ENCODE measurements at regions not wholly inside any gene's neighbourhood (a gene's known extent, or its start where the extent isn't known, plus 50 kb on each side); places are given as distances from the start of the nearest gene placed in this dataset.
"Not testable (repeated sequence)": the region's sequence is repeated elsewhere in the genome, so short reads cannot be mapped to it uniquely, and the experiment has no call there.

DNA sequence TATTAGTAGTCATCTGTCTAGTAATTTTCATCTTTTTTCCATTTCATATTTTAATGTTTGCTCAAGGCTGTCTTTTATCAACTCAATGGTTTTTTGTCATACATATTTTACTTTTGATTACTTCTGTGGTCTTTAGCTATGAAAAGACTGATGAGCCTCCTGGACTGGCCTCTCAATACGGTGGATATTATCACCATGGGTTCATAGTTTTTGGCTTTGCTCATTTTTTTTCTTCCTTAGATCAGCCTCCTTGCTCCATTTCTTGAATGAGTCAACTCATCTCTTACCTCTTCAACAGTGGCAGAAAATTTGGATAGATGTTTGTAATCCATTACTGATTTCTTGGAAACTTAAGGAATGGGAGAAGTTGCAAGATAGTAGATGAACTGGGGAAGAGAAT, 80.1 kb upstream of the ELOVL5 start:
- no peak overlapping the region for H3K4me3 ChIP-seq (ENCODE audit: control insufficient read depth, low read depth, low read length)
- TF ChIP-seq, protein P1, sequence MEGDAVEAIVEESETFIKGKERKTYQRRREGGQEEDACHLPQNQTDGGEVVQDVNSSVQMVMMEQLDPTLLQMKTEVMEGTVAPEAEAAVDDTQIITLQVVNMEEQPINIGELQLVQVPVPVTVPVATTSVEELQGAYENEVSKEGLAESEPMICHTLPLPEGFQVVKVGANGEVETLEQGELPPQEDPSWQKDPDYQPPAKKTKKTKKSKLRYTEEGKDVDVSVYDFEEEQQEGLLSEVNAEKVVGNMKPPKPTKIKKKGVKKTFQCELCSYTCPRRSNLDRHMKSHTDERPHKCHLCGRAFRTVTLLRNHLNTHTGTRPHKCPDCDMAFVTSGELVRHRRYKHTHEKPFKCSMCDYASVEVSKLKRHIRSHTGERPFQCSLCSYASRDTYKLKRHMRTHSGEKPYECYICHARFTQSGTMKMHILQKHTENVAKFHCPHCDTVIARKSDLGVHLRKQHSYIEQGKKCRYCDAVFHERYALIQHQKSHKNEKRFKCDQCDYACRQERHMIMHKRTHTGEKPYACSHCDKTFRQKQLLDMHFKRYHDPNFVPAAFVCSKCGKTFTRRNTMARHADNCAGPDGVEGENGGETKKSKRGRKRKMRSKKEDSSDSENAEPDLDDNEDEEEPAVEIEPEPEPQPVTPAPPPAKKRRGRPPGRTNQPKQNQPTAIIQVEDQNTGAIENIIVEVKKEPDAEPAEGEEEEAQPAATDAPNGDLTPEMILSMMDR (IDR thresholded peaks at IDR 0.05; ENCODE audit: control insufficient read depth, insufficient read depth, low read depth, low read length, missing control alignments): no peak
- DNase-seq (ENCODE audit: low read depth): no peak

DNA sequence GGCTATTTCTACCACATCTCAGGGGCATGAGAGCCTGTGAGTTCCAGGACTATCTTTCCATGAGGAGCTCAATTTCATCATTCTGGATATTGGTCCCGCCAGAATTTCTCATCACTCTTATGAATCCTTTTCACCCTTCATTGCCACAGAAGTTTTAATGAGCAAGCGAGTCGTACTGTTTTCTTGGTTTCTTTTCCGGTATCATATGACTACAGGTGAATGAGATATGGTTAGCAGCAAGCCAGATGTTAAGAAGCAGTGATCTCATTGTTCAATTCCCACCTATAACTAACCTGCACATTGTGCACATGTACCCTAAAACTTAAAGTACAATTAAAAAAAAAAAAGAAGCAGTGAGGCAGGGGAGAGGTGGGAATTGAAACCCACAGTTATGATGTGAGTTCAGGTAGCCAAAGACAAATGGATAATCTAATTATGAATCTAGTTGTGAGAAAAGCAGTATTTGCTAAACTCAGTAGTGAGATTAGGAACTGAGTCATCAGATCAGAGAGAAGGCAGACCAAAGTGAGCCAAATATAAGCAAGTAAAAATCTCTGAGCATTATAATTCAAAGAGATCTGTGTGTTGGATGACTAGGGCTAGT, 78.0 kb upstream of the ELOVL5 start:
- no peak for DNase-seq (ENCODE audit: low read depth)
- TF ChIP-seq, protein P1 (IDR thresholded peaks at IDR 0.05; ENCODE audit: control insufficient read depth, insufficient read depth, low read depth, low read length, missing control alignments): no peak
- no peak overlapping the region for H3K4me3 ChIP-seq (ENCODE audit: control insufficient read depth, low read depth, low read length)

DNA sequence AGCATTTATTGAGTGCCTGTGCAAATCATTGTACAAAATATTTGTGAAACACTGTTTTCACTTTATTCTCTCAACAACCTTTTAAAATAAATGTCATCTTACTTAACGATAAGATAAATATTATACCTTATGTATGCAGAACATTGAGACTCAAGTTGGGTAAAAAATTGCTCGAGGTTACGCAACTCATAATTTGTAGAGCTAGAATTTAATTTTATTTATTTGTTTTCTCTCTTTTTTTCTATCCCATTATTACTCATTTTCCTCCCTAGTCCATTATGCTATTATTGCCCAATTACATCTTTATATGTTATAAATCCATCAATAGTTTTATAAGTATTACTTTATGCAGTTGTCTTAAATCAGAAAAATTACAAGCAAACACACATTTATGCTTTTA, 77.4 kb upstream of the ELOVL5 start:
- TF ChIP-seq, protein P1 (IDR thresholded peaks at IDR 0.05; ENCODE audit: control insufficient read depth, insufficient read depth, low read depth, low read length, missing control alignments): no peak
- DNase-seq (ENCODE audit: low read depth): no peak
- H3K4me3 ChIP-seq (ENCODE audit: control insufficient read depth, low read depth, low read length): no peak overlapping the region

DNA sequence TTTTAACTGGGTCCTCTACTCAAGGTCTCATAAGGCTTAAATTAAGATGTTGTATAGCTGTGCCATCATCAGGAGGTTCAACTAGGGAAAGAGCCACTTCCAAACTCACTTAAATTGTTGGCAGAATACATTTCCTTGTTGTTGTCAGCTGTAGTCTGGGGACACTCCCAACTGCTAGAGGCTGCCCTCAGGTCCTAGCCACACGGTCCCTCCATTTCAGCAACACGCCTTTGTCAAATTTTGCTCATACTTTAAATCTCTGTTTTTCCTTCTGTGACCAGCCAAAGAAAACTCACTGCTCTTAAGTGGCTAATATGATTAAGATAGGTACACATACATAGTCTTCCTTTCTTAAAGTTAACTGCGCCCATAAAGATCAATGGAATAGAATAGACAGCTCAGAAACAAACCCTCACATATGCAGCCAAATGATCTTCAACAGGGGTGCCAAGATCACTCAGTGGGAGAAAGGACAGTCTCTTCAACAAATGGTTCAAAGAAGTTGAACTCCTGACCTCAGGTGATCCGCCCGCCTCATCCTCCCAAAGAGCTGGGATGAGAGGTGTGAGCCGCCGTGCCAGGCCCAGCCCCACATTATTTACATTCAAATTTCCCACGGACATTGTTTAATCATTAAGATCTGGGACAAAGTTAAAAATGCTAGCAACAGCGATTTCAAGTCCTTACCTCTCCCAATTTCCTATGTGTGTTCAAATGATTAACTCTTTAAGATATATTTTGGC, 76.4 kb upstream of the ELOVL5 start:
- no peak overlapping the region for H3K4me3 ChIP-seq (ENCODE audit: control insufficient read depth, low read depth, low read length)
- TF ChIP-seq, protein P1 (IDR thresholded peaks at IDR 0.05; ENCODE audit: control insufficient read depth, insufficient read depth, low read depth, low read length, missing control alignments): no peak
- DNase-seq (ENCODE audit: low read depth): no peak

DNA sequence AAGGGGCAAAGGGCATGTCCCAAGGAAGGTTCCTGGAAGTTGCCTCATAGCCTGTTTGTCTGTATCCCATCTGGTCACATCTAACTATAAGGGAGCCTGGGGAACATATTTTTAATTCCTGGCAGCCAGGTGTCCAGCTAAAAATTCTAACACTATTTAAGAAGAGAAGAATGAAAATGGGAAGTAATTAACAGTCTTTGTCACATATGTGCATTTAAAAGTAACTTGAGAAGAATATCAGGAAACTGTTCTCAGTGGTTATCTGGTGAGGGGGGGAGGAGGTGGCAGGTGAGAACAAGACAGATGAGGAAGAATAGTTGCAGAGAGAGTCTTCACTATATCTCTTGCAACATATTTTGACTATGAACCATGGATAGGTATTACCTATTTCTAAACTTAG, 75.5 kb upstream of the ELOVL5 start:
- no peak for DNase-seq (ENCODE audit: low read depth)
- no peak overlapping the region for H3K4me3 ChIP-seq (ENCODE audit: control insufficient read depth, low read depth, low read length)
- TF ChIP-seq, protein P1 (IDR thresholded peaks at IDR 0.05; ENCODE audit: control insufficient read depth, insufficient read depth, low read depth, low read length, missing control alignments): no peak

DNA sequence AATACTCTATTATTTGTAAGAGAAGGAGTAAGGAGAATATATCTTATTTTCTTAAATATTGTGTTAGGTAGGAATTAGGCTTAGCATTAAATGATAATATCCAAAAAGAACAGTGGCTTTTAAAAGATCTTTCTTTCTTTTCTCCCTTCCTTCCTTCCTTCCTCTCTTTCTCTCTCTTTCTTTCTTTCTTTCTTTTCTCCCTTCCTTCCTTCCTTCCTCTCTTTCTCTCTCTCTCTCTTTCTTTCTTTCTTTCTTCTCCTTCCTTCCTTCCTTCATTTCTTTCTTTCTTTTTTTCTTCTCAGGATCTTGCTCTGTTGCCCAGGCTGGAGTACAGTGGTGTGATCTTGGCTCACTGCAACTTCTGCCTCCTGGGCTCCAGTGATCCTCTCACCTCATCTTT, 74.8 kb upstream of the ELOVL5 start:
- not testable (repeated sequence) for H3K4me3 ChIP-seq (ENCODE audit: control insufficient read depth, low read depth, low read length); DNase-seq (ENCODE audit: low read depth)

DNA sequence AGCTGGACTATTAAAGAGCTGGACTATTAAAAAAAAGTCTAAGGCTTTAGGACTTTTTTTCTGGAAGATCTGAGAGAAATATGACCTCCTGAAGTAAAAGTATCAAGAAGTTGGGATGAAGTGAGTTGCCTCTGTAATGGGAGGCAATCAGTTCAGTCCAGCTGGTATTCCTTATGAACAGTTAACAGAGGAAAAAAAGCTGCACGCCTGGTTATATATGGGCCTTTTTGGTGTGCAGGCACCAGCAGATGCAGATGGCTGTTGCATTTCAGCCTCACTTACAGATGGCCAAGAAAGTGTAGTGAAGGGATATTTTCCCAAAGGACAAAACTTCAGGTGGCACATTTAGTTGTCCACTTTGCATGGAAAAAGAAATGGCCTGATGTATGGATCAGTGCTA, 70.3 kb upstream of the ELOVL5 start:
- DNase-seq (ENCODE audit: low read depth): no peak
- TF ChIP-seq, protein P1 (IDR thresholded peaks at IDR 0.05; ENCODE audit: control insufficient read depth, insufficient read depth, low read depth, low read length, missing control alignments): no peak
- no peak overlapping the region for H3K4me3 ChIP-seq (ENCODE audit: control insufficient read depth, low read depth, low read length)

All from AG09309 (cell line).